ENCODE measurements at regions not wholly inside any gene's neighbourhood (a gene's known extent, or its start where the extent isn't known, plus 50 kb on each side); places are given as distances from the start of the nearest gene placed in this dataset.

GRCh38 chr2:234787114-234787513 is 164.7 kb upstream of the SH3BP4 start:
- no peaks in the 10 kb centered on the region for H3F3A ChIP-seq (ENCODE audit: low read depth)
- H3K36me3 ChIP-seq (ENCODE audit: insufficient read depth, low read length) = no peaks in the 10 kb centered on the region
- H2AFZ ChIP-seq (ENCODE audit: low read length) = no peak overlapping the region
- no peaks in the 10 kb centered on the region for H3K9me2 ChIP-seq (replicated peaks; ENCODE audit: low read depth, low read length)
- H3K4me3 ChIP-seq (ENCODE audit: low read length, poor library complexity, severe bottlenecking) = no peak overlapping the region
- H3K9ac ChIP-seq (ENCODE audit: low read depth, low read length, poor library complexity, severe bottlenecking) = no peak overlapping the region
- H3K4me1 ChIP-seq (ENCODE audit: insufficient read depth, low read length, poor library complexity, severe bottlenecking) = peaks cover 5% of the 10 kb centered on the region
- TF ChIP-seq EZH2phosphoT487 (IDR thresholded peaks at IDR 0.05; ENCODE audit: borderline replicate concordance) (no peak), CTCF (conservative IDR thresholded peaks at IDR 0.05; ENCODE audit: low read length) (no peak)
- H3K4me2 ChIP-seq (ENCODE audit: low read depth, low read length, poor library complexity, severe bottlenecking) = no peak overlapping the region
- H4K20me1 ChIP-seq (ENCODE audit: insufficient read depth, low read length, poor library complexity, severe bottlenecking) = no peaks in the 10 kb centered on the region
- H3K9me3 ChIP-seq (ENCODE audit: insufficient read depth, low read depth, low read length) = peaks cover 4% of the 10 kb centered on the region; the same call in 1 of the 2 replicates
- H3K27me3 ChIP-seq (ENCODE audit: insufficient read depth, low read length, poor library complexity, severe bottlenecking) = no peaks in the 10 kb centered on the region
- H3K79me2 ChIP-seq (ENCODE audit: insufficient read depth, low read length) = no peaks in the 10 kb centered on the region

GRCh38 chr2:234773764-234774409 is 177.9 kb upstream of the SH3BP4 start:
- TF ChIP-seq EZH2phosphoT487 (IDR thresholded peaks at IDR 0.05; ENCODE audit: borderline replicate concordance) (no peak), CTCF (conservative IDR thresholded peaks at IDR 0.05; ENCODE audit: low read length) (no peak)
- no peaks in the 10 kb centered on the region for H3K36me3 ChIP-seq (ENCODE audit: insufficient read depth, low read length)
- no peaks in the 10 kb centered on the region for H3K9me3 ChIP-seq (ENCODE audit: insufficient read depth, low read depth, low read length)
- H3F3A ChIP-seq (ENCODE audit: low read depth) = no peaks in the 10 kb centered on the region
- H3K27me3 ChIP-seq (ENCODE audit: insufficient read depth, low read length, poor library complexity, severe bottlenecking) = no peaks in the 10 kb centered on the region
- H3K9ac ChIP-seq (ENCODE audit: low read depth, low read length, poor library complexity, severe bottlenecking) = no peak overlapping the region
- no peak overlapping the region for H3K4me3 ChIP-seq (ENCODE audit: low read length, poor library complexity, severe bottlenecking)
- no peaks in the 10 kb centered on the region for H4K20me1 ChIP-seq (ENCODE audit: insufficient read depth, low read length, poor library complexity, severe bottlenecking)
- no peaks in the 10 kb centered on the region for H3K9me2 ChIP-seq (replicated peaks; ENCODE audit: low read depth, low read length)
- H3K4me1 ChIP-seq (ENCODE audit: insufficient read depth, low read length, poor library complexity, severe bottlenecking) = peaks cover 3% of the 10 kb centered on the region
- no peaks in the 10 kb centered on the region for H3K79me2 ChIP-seq (ENCODE audit: insufficient read depth, low read length)
- H3K4me2 ChIP-seq (ENCODE audit: low read depth, low read length, poor library complexity, severe bottlenecking) = no peak overlapping the region
- H2AFZ ChIP-seq (ENCODE audit: low read length) = no peak overlapping the region

- H3K4me3 ChIP-seq (ENCODE audit: low read length, poor library complexity, severe bottlenecking) = no peak overlapping the region
These were observed 178.7 kb upstream of the SH3BP4 start for GRCh38 chr2:234773129-234773528.

More at GRCh38 chr2:234773129-234773528, 178.7 kb upstream of the SH3BP4 start:
- H3K9me3 ChIP-seq (ENCODE audit: insufficient read depth, low read depth, low read length) = no peaks in the 10 kb centered on the region
- H3K27me3 ChIP-seq (ENCODE audit: insufficient read depth, low read length, poor library complexity, severe bottlenecking) = no peaks in the 10 kb centered on the region
- H3K9ac ChIP-seq (ENCODE audit: low read depth, low read length, poor library complexity, severe bottlenecking) = no peak overlapping the region
- no peaks in the 10 kb centered on the region for H3K9me2 ChIP-seq (replicated peaks; ENCODE audit: low read depth, low read length)
- TF ChIP-seq CTCF (conservative IDR thresholded peaks at IDR 0.05; ENCODE audit: low read length) = no peak
- TF ChIP-seq EZH2phosphoT487 (IDR thresholded peaks at IDR 0.05; ENCODE audit: borderline replicate concordance) = no peak
- peaks cover 3% of the 10 kb centered on the region for H3K4me1 ChIP-seq (ENCODE audit: insufficient read depth, low read length, poor library complexity, severe bottlenecking)
- H3K79me2 ChIP-seq (ENCODE audit: insufficient read depth, low read length) = no peaks in the 10 kb centered on the region
- H2AFZ ChIP-seq (ENCODE audit: low read length) = no peak overlapping the region
- H4K20me1 ChIP-seq (ENCODE audit: insufficient read depth, low read length, poor library complexity, severe bottlenecking) = no peaks in the 10 kb centered on the region
- H3K36me3 ChIP-seq (ENCODE audit: insufficient read depth, low read length) = no peaks in the 10 kb centered on the region
- no peaks in the 10 kb centered on the region for H3F3A ChIP-seq (ENCODE audit: low read depth)
- H3K4me2 ChIP-seq (ENCODE audit: low read depth, low read length, poor library complexity, severe bottlenecking) = no peak overlapping the region

Data from Loucy (cell line).